ENCODE measurements at regions not wholly inside any gene's neighbourhood (a gene's known extent, or its start where the extent isn't known, plus 50 kb on each side); places are given as distances from the start of the nearest gene placed in this dataset.
A peak's percentile ranks its signal among the peaks of the same experiment; 100 is the strongest.

DNA sequence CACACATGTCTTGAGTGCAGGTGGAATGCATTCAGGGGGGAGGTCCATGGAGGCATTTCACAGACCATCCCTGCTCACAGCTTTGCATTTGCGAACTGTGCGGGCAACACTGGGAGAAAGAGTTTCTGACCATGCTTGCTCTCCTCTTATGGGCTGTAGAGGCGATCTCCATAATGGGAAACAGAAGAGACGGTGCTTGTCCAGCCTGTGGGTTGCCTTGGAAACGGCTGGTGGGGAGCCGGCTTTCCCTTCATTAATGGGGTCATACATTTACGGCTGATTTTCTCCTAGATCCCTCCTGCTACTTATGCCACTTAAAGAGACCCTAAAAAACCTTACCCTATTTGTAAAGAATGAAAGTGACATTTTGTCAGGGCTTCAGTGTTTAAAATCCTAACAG lies 147.4 kb downstream of the SOX11 start:
- FAIRE-seq: no peak

DNA sequence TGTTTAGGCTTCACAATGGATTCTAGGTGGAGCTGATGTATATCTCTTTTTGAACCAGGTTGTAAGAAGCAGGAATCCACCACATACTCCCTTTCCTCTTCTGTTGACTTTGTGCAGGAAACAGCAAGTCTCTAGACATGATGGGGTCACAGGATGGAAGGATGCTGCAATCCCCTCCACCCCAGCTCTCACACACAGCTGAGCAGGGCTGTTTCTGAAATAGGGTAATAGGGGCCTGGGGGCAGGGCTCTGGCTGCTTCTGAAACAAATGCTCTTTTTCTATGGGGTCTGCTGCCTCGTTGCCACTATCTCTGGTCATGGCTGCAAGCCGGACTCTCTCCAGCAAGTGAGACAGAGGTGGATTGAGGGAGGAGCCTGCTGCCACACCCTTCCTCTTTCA lies 148.9 kb downstream of the SOX11 start:
- DNase-seq (ENCODE audit: low spot score in 2 of 2) (no peak), FAIRE-seq (no peak)

More for the DNA sequence above, 147.4 kb downstream of the SOX11 start:
- no peak for DNase-seq (ENCODE audit: low spot score in 2 of 2)

- FAIRE-seq: no peak
- DNase-seq (ENCODE audit: low spot score in 2 of 2): no peak
These were observed 150.1 kb downstream of the SOX11 start for GRCh38 chr2:5842326-5842725.

GRCh38 chr2:5845798-5846330 lies 153.7 kb downstream of the SOX11 start:
- FAIRE-seq (no peak), DNase-seq (ENCODE audit: low spot score in 2 of 2) (no peak)

DNA sequence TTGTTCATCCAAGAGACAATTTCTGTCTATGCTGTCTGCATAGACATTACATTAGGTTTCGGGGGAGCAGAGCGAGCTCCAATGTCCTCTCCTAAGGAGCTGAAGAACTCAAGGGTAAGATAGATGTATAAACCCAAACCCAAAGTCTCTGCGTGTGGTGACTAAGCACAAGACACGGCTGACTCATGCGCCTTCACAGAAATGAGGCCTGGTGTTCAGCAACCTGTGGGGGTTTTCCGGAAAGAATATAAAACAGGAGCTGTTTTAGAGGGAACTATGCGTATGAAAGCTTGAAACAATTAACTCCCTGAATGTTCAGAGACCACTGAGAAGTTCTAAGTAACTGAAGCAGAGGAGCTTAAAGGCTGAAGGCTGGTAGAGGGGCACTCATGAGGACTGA lies 154.7 kb downstream of the SOX11 start:
- DNase-seq (ENCODE audit: low spot score in 2 of 2) (no peak), FAIRE-seq (no peak)

DNA sequence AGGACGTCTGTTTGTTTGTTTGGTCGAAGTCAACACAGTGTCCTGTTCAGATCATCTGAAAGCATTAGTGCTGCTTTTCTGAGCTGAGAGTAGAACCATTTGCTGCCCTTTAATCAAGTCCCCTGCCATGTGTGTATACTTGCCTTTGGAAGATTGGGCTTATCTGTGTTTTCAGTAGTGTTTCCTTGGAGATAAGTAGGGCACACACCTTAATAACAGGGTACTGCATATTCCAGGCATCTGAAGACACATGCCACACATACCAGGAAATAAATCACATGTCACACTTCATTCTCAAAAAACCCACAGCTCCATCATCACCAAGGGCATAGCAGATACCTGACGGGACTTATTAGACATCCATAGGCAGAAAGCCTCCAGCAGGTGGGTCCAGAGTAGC lies 157.4 kb downstream of the SOX11 start:
- no peak for FAIRE-seq
- DNase-seq (ENCODE audit: low spot score in 2 of 2): no peak

GRCh38 chr2:5851410-5851809 lies 159.2 kb downstream of the SOX11 start:
- no peak for FAIRE-seq
- DNase-seq (ENCODE audit: low spot score in 2 of 2): no peak

- no peak for FAIRE-seq
- DNase-seq (ENCODE audit: low spot score in 2 of 2): no peak
These were observed 162.6 kb downstream of the SOX11 start for GRCh38 chr2:5854797-5855196.

DNA sequence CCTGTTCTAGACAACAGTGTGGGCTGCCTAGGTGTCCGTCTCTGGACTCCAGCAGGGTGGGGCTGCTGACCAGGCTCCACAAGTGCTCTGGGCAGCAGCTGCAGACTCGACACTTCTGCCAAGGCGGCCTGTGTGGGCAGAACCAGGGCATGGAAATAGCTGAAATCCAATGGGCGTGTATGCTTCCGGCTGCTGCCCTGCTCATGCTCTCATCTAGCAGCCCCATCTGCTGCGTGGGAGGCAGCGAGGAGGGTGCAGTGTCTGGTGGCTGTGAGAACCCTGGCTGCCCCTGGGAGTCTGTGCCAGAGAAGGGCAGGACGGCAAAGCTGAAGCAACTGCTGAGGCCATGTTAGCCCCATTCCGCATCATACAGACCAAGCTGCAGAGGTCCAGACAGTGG lies 174.9 kb downstream of the SOX11 start:
- no peak for DNase-seq (ENCODE audit: low spot score in 2 of 2)
- no peak for FAIRE-seq

DNA sequence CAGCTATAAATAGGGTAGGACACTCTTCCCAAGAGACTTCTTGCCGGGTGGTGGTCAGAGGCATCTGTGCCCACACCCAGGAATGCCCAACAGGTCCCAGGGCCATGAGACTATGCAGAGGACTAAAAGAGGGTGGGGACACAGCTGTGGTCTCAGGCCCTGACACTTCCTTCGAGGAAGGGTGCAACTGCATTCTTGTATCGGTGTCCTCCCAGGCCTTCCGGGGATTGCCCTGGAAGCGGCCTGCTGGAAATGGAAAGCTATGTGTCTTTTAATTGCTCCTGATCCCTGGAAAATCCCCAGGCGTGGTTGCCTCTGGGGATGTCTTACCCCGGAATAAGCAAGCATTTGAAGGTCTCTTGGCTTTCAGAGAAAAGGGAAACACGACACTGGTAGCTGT lies 176.7 kb downstream of the SOX11 start:
- FAIRE-seq (no peak), DNase-seq (ENCODE audit: low spot score in 2 of 2) (no peak)

DNA sequence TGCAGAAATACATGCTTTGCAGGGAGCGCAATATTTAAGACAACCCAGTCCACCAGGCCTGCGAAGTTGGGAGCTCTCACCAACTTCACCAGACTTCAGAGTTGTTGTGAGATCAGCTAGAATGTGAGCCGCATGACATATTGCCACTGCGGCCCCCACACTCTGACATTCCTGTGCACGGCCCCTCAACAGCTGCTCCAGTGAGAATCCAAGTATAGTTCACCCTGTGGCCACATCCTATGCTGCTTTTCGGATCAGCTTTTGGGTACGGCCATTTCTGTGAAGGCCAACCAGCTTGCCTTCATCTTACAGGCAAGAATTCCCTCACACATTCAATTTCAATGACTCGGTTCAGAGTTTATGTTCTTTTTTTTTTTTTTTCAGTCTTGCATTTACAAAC lies 177.8 kb downstream of the SOX11 start:
- no peak for FAIRE-seq

GRCh38 chr2:5877360-5877759 lies 185.2 kb downstream of the SOX11 start:
- no peak for FAIRE-seq
- DNase-seq (ENCODE audit: low spot score in 2 of 2): no peak

More for the DNA sequence above, 177.8 kb downstream of the SOX11 start:
- no peak for DNase-seq (ENCODE audit: low spot score in 2 of 2)

DNA sequence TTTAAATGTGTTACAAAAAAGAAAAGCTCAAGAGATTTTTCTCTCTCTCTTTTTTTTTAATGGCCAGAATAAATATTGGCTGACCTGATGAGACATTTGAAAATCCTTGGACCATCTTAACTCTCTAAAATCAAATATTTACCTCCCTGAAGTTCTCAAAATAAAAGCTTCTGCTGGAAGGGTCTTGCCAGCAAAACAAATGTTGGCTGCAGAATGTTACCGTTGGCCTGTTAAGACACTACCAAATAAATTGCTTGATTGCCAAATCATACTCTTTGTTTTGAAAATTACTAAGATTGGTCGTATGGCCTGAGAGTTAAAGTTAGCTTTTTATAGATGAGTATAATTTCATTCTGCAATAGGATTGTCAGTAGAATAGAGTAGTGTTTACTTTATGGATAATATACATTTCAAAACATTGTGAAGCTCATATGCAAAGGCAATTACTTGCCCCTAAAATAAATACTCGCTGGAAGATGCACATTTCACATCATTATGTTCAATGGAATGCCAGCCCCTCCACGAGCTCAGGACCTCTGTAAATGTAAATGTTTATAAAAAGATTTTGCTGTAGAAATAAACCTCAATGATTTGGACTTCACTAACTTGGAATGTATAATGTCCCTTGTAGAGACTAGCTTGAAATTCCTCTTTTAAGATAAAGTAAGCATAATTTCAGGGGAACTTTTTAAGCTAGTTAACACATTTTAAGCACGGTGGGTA lies 193.4 kb downstream of the SOX11 start:
- DNase-seq (ENCODE audit: low spot score in 2 of 2): no peak
- no peak for FAIRE-seq

GRCh38 chr2:5886462-5886861 lies 194.3 kb downstream of the SOX11 start:
- FAIRE-seq: no peak
- DNase-seq (ENCODE audit: low spot score in 2 of 2): no peak

GRCh38 chr2:5888126-5888525 lies 195.9 kb downstream of the SOX11 start:
- no peak for DNase-seq (ENCODE audit: low spot score in 2 of 2)
- FAIRE-seq: no peak

- no peak for FAIRE-seq
- DNase-seq (ENCODE audit: low spot score in 2 of 2): peak in 1 of 2 donors; percentile 2
These were observed 197.3 kb downstream of the SOX11 start for GRCh38 chr2:5889519-5889918.

GRCh38 chr2:5894355-5894754 lies 202.2 kb downstream of the SOX11 start:
- no peak for FAIRE-seq

GRCh38 chr2:5895284-5895683 lies 203.1 kb downstream of the SOX11 start:
- no peak for DNase-seq (ENCODE audit: low spot score in 2 of 2)
- no peak for FAIRE-seq

More at GRCh38 chr2:5894355-5894754, 202.2 kb downstream of the SOX11 start:
- no peak for DNase-seq (ENCODE audit: low spot score in 2 of 2)

DNA sequence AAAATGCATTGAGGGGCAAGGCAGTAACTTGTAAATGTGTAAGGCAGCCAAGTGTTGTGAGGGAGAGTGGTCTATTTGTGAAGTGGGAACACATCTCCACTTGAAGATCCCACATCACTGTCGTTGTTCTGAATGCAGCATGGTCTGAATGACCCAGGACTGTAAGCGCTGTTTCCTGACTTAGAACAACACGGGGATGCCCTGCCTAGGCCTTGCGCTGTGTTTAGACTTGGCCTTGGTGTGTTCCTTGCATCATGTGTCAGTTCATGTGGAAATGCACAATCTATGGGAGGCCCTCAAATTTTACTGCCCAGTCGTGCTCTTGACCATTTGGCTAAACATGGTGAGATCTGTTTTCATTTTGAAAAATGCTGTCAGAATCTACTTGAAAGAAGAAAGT lies 205.1 kb downstream of the SOX11 start:
- DNase-seq (ENCODE audit: low spot score in 2 of 2) (no peak), FAIRE-seq (no peak)

GRCh38 chr2:5898667-5899066 lies 206.5 kb downstream of the SOX11 start:
- FAIRE-seq: no peak
- no peak for DNase-seq (ENCODE audit: low spot score in 2 of 2)

DNA sequence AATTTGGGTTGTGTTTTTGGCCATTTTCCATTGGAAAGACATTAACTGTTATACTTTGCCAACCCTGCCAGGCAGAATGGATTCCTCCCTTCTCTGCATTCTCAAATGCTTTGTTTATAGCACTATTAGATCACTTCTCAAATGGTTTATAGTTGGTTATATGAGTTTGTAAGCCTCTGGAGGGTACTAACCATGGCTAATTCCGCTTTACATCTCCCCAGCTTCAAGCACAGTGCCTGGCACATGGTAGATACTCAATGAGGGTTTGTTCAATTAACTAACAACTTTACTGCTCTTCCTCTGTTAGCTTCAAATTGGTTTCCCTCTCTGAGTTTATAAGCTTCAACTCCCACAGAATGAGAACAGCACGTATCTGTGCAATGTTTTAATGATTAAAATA lies 213.5 kb downstream of the SOX11 start:
- no peak for FAIRE-seq
- DNase-seq (ENCODE audit: low spot score in 2 of 2): no peak

- FAIRE-seq: no peak
- DNase-seq (ENCODE audit: low spot score in 2 of 2): no peak
These were observed 215.9 kb downstream of the SOX11 start for GRCh38 chr2:5908071-5908470.

DNA sequence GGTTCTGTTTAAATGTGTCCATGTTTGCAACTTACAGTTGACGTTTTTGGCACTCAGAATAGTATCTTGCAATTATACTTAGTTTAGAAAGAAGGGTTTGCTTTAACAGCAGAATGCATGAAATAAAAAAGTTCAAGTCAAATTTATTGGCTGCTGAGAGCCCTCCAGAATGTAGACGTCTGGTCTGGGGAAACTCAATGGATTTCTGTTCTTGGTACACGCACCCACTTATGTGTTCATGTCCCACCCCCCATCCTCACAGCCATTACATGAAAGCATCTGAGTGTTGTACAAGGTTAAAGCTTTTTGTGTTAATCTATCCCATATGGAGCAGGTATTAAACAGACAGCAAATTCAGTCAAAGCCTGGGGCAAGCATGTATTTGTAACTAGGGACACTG lies 219.5 kb downstream of the SOX11 start:
- DNase-seq (ENCODE audit: low spot score in 2 of 2) (no peak), FAIRE-seq (no peak)
